HEK293 (cell line): ENCODE measurements at regions not wholly inside any gene's neighbourhood (a gene's known extent, or its start where the extent isn't known, plus 50 kb on each side); places are given as distances from the start of the nearest gene placed in this dataset.

ENCODE experiments used
- CTCF ChIP-seq: fragments of 450-650 bp; formaldehyde crosslinking; IDR thresholded peaks from 2 replicates; pipeline ENCODE4 v1.5.1; 2016; ENCODE audit warnings: missing biosample characterization, missing genetic modification characterization
- REST ChIP-seq: fragments of 450-650 bp; formaldehyde crosslinking; IDR thresholded peaks from 2 replicates; pipeline ENCODE4 v1.5.1; 2016; ENCODE audit warnings: missing biosample characterization, missing genetic modification characterization
- SP3 ChIP-seq: fragments of 450-650 bp; formaldehyde crosslinking; IDR thresholded peaks from 2 replicates; pipeline ENCODE4 v1.5.1; 2016; ENCODE audit warnings: missing biosample characterization, missing genetic modification characterization
- TCF7L2 ChIP-seq: IDR thresholded peaks from 2 replicates; pipeline ENCODE4 v1.6.1; 2011; ENCODE audit warnings: low read depth, mild to moderate bottlenecking, inconsistent platforms, low read length, moderate library complexity, borderline replicate concordance
- ZFHX2 ChIP-seq: fragments of 450-650 bp; formaldehyde crosslinking; conservative IDR thresholded peaks from 2 replicates; pipeline ENCODE4 v1.5.1; 2016; ENCODE audit warnings: missing biosample characterization, missing genetic modification characterization
- ZNF24 ChIP-seq: fragments of 450-650 bp; formaldehyde crosslinking; IDR thresholded peaks from 2 replicates; pipeline ENCODE4 v1.5.1; 2016; ENCODE audit warnings: missing biosample characterization, missing genetic modification characterization
- ZNF596 ChIP-seq: fragments of 450-650 bp; IDR thresholded peaks from 2 replicates; pipeline ENCODE4 v1.5.0; 2018; ENCODE audit warnings: missing biosample characterization, mild to moderate bottlenecking, missing genetic modification characterization, moderate library complexity
- ZNF791 ChIP-seq: fragments of 450-650 bp; formaldehyde crosslinking; IDR thresholded peaks from 2 replicates; pipeline ENCODE4 v1.5.1; 2016; ENCODE audit warnings: missing biosample characterization, missing genetic modification characterization
- ZSCAN5A ChIP-seq: fragments of 450-650 bp; formaldehyde crosslinking; IDR thresholded peaks from 2 replicates; pipeline ENCODE4 v1.5.1; 2016; ENCODE audit warnings: missing biosample characterization, missing genetic modification characterization

GRCh38 chr3:127464642-127465041, 125.9 kb downstream of the TPRA1 start:
- TF ChIP-seq CTCF (tag by site-specific recombination) (no peak), REST (no peak), ZNF791 (tag by site-specific recombination) (no peak), TCF7L2 (no peak), ZSCAN5A (tag by site-specific recombination) (no peak), ZFHX2 (no peak), ZNF596 (no peak), ZNF24 (tag by site-specific recombination) (no peak), SP3 (tag by site-specific recombination) (no peak)
